Endodermal cell (in vitro differentiated cells): ENCODE measurements at regions not wholly inside any gene's neighbourhood (a gene's known extent, or its start where the extent isn't known, plus 50 kb on each side); places are given as distances from the start of the nearest gene placed in this dataset.

Experiments used
- DNase-seq: peaks from one replicate; pipeline ENCODE4 v3.0.0-alpha.2; 2017
- H3K27ac ChIP-seq: 2 replicates; pipeline ENCODE4 v1.5.1; 2013; ENCODE audit warnings: mild to moderate bottlenecking, low read depth, low read length, moderate library complexity
- H3K27me3 ChIP-seq: 2 replicates; pipeline ENCODE4 v1.6.1; 2013; ENCODE audit warnings: mild to moderate bottlenecking, low read length, moderate library complexity; ENCODE audit not compliant: insufficient read depth, control insufficient read depth, poor library complexity, severe bottlenecking
- H3K36me3 ChIP-seq: 2 replicates; pipeline ENCODE4 v1.7.0; 2013; ENCODE audit warnings: mild to moderate bottlenecking, low read length, moderate library complexity; ENCODE audit not compliant: control insufficient read depth, insufficient read depth
- H3K4me1 ChIP-seq: one replicate; pipeline ENCODE4 v1.7.0; 2013; ENCODE audit warnings: low read length; ENCODE audit not compliant: control insufficient read depth, insufficient read depth
- H3K4me3 ChIP-seq: 2 replicates; pipeline ENCODE4 v1.5.1; 2013; ENCODE audit warnings: mild to moderate bottlenecking, low read length, moderate library complexity
- H3K9ac ChIP-seq: 2 replicates; pipeline ENCODE4 v1.6.1; 2013; ENCODE audit warnings: mild to moderate bottlenecking, low read length, moderate library complexity; ENCODE audit not compliant: poor library complexity, severe bottlenecking; ENCODE audit errors: extremely low read depth
- H3K9me3 ChIP-seq: 2 replicates; pipeline ENCODE4 v1.6.1; 2013; ENCODE audit warnings: mild to moderate bottlenecking, low read length, moderate library complexity; ENCODE audit not compliant: control insufficient read depth
- H3K27ac Mint-ChIP-seq: 2 replicates; pipeline ENCODE4 v1.8.0; 2020; ENCODE audit warnings: mixed read lengths
- H3K27me3 Mint-ChIP-seq: 2 replicates; pipeline ENCODE4 v1.8.0; 2021; ENCODE audit warnings: mild to moderate bottlenecking, mixed read lengths; ENCODE audit not compliant: insufficient read depth
- H3K36me3 Mint-ChIP-seq: 2 replicates; pipeline ENCODE4 v1.8.0; 2020; ENCODE audit warnings: low read depth, mixed read lengths
- H3K4me1 Mint-ChIP-seq: 2 replicates; pipeline ENCODE4 v1.8.0; 2020; ENCODE audit warnings: mixed read lengths
- H3K4me3 Mint-ChIP-seq: 2 replicates; pipeline ENCODE4 v1.8.0; 2020; ENCODE audit warnings: mild to moderate bottlenecking, moderate library complexity, mixed read lengths
- H3K9me3 Mint-ChIP-seq: 2 replicates; pipeline ENCODE4 v1.8.0; 2020; ENCODE audit warnings: mild to moderate bottlenecking, mixed read lengths
- WGBS, 2 experiments: methylation state at CpG; one replicate each; pipeline versions ENCODE4 v1.1.5 to v1.1.7; 2013; ENCODE audit warnings: missing lambda C conversion rate in 2 of 2, mixed read lengths in 1 of 2; ENCODE audit not compliant: insufficient coverage in 1 of 2, insufficient read length in 1 of 2; 5-methylcytosine and 5-hydroxymethylcytosine counted together
- TF ChIP-seq, protein P1 (sequence below): fragments of 200-600 bp; sonication (generic); conservative IDR thresholded peaks from 2 replicates; pipeline ENCODE4 v1.5.0; 2021; ENCODE audit warnings: antibody characterized with exemption, mild to moderate bottlenecking

DNA sequence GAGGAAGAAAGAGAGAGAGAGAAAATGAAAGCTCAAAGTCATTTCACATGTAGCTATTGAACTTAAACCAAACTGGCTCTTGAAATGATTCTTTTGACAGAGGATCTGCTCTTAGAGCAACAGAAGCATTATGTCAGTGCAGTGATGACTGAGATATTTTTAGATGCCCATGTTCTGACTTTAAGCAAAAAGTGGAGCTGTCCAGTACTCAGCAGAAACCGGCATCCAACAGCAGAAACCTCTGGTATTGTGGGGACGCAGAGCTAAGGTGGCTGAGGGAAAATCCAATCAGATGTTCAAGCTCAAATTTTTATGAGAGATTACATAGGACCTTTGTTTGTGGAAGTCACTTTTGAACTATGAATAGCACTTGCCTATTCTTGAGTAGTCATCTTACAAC is 69.8 kb upstream of the ANKFN1 start:
- Histone ChIP-seq H3K27ac (no peak overlapping the region), H3K4me1 (no peaks in the 10 kb centered on the region), H3K9me3 (no peaks in the 10 kb centered on the region), H3K36me3 (no peaks in the 10 kb centered on the region), H3K27me3 (no peaks in the 10 kb centered on the region), H3K9ac (no peak overlapping the region), H3K4me3 (no peak overlapping the region)
- Mint-ChIP-seq H3K27me3 (no peaks in the 10 kb centered on the region), H3K36me3 (no peaks in the 10 kb centered on the region), H3K4me3 (no peak overlapping the region), H3K9me3 (no peaks in the 10 kb centered on the region), H3K27ac (no peak overlapping the region), H3K4me1 (no peaks in the 10 kb centered on the region)
- WGBS, 2 experiments, result 89 to 99% methylated on average over 2 of the region's 2 CpGs
- TF ChIP-seq, protein P1, sequence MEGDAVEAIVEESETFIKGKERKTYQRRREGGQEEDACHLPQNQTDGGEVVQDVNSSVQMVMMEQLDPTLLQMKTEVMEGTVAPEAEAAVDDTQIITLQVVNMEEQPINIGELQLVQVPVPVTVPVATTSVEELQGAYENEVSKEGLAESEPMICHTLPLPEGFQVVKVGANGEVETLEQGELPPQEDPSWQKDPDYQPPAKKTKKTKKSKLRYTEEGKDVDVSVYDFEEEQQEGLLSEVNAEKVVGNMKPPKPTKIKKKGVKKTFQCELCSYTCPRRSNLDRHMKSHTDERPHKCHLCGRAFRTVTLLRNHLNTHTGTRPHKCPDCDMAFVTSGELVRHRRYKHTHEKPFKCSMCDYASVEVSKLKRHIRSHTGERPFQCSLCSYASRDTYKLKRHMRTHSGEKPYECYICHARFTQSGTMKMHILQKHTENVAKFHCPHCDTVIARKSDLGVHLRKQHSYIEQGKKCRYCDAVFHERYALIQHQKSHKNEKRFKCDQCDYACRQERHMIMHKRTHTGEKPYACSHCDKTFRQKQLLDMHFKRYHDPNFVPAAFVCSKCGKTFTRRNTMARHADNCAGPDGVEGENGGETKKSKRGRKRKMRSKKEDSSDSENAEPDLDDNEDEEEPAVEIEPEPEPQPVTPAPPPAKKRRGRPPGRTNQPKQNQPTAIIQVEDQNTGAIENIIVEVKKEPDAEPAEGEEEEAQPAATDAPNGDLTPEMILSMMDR, result no peak
- no peak for DNase-seq

- Mint-ChIP-seq H3K9me3 (no peaks in the 10 kb centered on the region), H3K27ac (no peak overlapping the region), H3K4me1 (no peaks in the 10 kb centered on the region), H3K27me3 (no peaks in the 10 kb centered on the region), H3K36me3 (no peaks in the 10 kb centered on the region), H3K4me3 (no peak overlapping the region)
- Histone ChIP-seq H3K9ac (no peak overlapping the region), H3K27me3 (peaks cover 5% of the 10 kb centered on the region), H3K4me1 (no peaks in the 10 kb centered on the region), H3K9me3 (no peaks in the 10 kb centered on the region), H3K36me3 (no peaks in the 10 kb centered on the region), H3K27ac (no peak overlapping the region), H3K4me3 (no peak overlapping the region)
- no peak for DNase-seq
- WGBS, 2 experiments, result 80 to 92% methylated on average over 2 to 3 of the region's 3 CpGs
- TF ChIP-seq, protein P1, result no peak
These were observed 67.6 kb upstream of the ANKFN1 start for GRCh38 chr17:56085576-56086267.

DNA sequence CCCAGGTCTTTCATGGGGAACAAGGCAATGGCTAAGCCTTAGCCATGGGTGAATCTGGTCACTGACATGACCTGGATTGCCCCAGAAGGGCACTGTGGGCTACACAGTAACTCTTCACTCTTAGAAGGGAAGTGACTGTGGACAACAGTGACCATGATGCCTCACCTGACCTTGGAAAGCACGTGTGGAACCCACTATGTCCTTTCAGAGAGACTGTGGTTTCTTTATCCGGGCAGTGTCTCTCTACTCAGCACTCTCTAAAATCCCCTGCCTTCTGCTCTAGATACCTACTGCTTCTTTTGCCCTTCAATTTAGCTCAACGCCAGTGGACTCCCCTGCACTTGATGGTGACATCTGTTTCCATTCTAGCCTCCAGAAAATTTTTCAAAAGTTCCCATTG is 66.1 kb upstream of the ANKFN1 start:
- no peaks in the 10 kb centered on the region for H3K9me3 ChIP-seq
- no peaks in the 10 kb centered on the region for H3K4me1 ChIP-seq
- Mint-ChIP-seq H3K36me3 (no peaks in the 10 kb centered on the region), H3K4me1 (no peaks in the 10 kb centered on the region), H3K9me3 (no peaks in the 10 kb centered on the region), H3K27ac (no peak overlapping the region), H3K4me3 (no peak overlapping the region), H3K27me3 (no peaks in the 10 kb centered on the region)
- no peaks in the 10 kb centered on the region for H3K36me3 ChIP-seq
- H3K4me3 ChIP-seq, result no peak overlapping the region
- WGBS, 2 experiments, result 62 to 70% methylated on average over 3 of the region's 3 CpGs
- H3K9ac ChIP-seq, result no peak overlapping the region
- peaks cover 5% of the 10 kb centered on the region for H3K27me3 ChIP-seq
- no peak for DNase-seq
- no peak overlapping the region for H3K27ac ChIP-seq
- TF ChIP-seq, protein P1, result no peak
